ENCODE measurements at regions not wholly inside any gene's neighbourhood (a gene's known extent, or its start where the extent isn't known, plus 50 kb on each side); places are given as distances from the start of the nearest gene placed in this dataset.

DNA sequence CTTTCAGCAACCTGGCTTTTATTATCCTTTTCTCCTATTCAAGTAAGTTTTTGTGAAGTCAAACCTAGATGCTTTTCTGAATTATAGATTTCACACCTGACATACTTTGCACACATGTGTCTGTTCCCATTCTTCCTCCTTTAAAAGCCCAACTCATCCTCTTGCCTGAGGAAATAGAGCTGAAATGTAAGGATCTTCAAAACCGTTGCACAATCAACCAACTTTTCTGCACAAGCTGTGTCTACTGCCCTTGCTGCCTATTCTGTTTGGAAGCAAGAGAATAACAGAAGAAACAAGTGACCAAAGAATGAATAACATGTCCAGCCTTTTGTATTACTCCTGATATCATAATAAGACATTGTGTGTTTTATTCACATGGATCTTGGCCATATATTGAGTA is 95.1 kb upstream of the ITGA1 start:
- CTCF ChIA-PET: interaction anchor here (0.5 to 1.3 kb wide), 4 partner anchors 96 to 223 kb away, joined by 3 to 7 read pairs (median 4); no protein-coding TSS in a partner anchor

DNA sequence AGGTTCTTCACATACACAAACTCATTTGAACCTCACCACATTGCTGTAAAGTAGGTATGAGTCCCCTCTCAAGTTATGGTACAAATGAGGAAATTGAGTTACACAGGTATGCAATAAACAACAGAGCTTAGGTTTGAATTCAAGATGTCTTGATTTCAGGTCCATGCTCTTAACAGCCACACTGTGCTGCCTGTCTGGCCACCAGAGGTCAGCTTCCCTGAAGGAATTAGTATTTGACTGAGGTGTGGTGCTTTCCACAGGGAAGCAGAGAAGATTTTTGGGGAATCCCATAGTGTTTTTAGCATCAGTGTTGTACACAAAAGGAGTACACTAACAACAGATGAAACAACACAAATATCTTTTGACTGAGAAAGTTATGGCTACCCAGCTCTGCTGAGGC is 94.4 kb upstream of the ITGA1 start:
- no peak overlapping the region for H3K4me2 ChIP-seq (ENCODE audit: low read length)
- no peak overlapping the region for H3K27ac ChIP-seq (ENCODE audit: low read length)
- H3K4me1 ChIP-seq (ENCODE audit: insufficient read depth, low read length): peaks cover 6% of the 10 kb centered on the region; the same call in 1 of the 2 replicates
- H3K4me3 ChIP-seq (ENCODE audit: low read length): no peak overlapping the region
- no peaks in the 10 kb centered on the region for H3K9me3 ChIP-seq (ENCODE audit: low read length)
- intact Hi-C loops (cut with micrococcal nuclease): loop anchor here (1.0 to 5.0 kb wide), 3 partner anchors 94 to 222 kb away; partner anchors contain the start of genes ITGA1 and PELO
- DNase-seq (peak; percentile 49), ATAC-seq (peak; percentile 83)
- H3K79me2 ChIP-seq (ENCODE audit: low read length): no peaks in the 10 kb centered on the region
- POLR2A ChIA-PET (ENCODE audit: unreplicated experiment): no interaction called here
- no peaks in the 10 kb centered on the region for H3K9me2 ChIP-seq (replicated peaks; ENCODE audit: low read length)
- CTCF ChIA-PET: interaction anchor here (0.5 to 1.3 kb wide), 3 partner anchors 96 to 222 kb away, joined by 3 to 4 read pairs (median 3); no protein-coding TSS in a partner anchor
- H4K20me1 ChIP-seq (ENCODE audit: low read length): no peaks in the 10 kb centered on the region
- H2AFZ ChIP-seq (ENCODE audit: low read length): no peak overlapping the region
- H3K27me3 ChIP-seq (ENCODE audit: low read length): peaks cover 3% of the 10 kb centered on the region; the same call in 1 of the 2 replicates
- H3F3A ChIP-seq (ENCODE audit: low read length, unreplicated experiment): no peaks in the 10 kb centered on the region
- TF ChIP-seq CTCF (conservative IDR thresholded peaks at IDR 0.05; ENCODE audit: low read depth, low read length) (peak; percentile 79), EZH2phosphoT487 (IDR thresholded peaks at IDR 0.05; ENCODE audit: borderline replicate concordance, low read length) (no peak), EZH2 (IDR thresholded peaks at IDR 0.05; ENCODE audit: low read length, unreplicated experiment) (no peak)
- H3K9ac ChIP-seq (ENCODE audit: low read length): no peak overlapping the region; the same call in 1 of the 2 replicates
- no peaks in the 10 kb centered on the region; the same call in 1 of the 2 replicates for H3K36me3 ChIP-seq (ENCODE audit: low read depth, low read length)
- no TSS peak for BruUV-seq (replicated peaks)

More for the DNA sequence above, 95.1 kb upstream of the ITGA1 start:
- Histone ChIP-seq H3K27ac (ENCODE audit: low read length) (peak overlapping the region; percentile 49), H3F3A (ENCODE audit: low read length, unreplicated experiment) (no peaks in the 10 kb centered on the region), H3K27me3 (ENCODE audit: low read length) (peaks cover 3% of the 10 kb centered on the region; the same call in 1 of the 2 replicates), H3K9ac (ENCODE audit: low read length) (peak overlapping the region; percentile 25; the same call in 1 of the 2 replicates), H3K4me1 (ENCODE audit: insufficient read depth, low read length) (peaks cover 6% of the 10 kb centered on the region; the same call in 1 of the 2 replicates), H3K4me2 (ENCODE audit: low read length) (no peak overlapping the region), H4K20me1 (ENCODE audit: low read length) (no peaks in the 10 kb centered on the region), H2AFZ (ENCODE audit: low read length) (no peak overlapping the region), H3K9me2 (replicated peaks; ENCODE audit: low read length) (no peaks in the 10 kb centered on the region), H3K4me3 (ENCODE audit: low read length) (no peak overlapping the region), H3K36me3 (ENCODE audit: low read depth, low read length) (no peaks in the 10 kb centered on the region; the same call in 1 of the 2 replicates), H3K9me3 (ENCODE audit: low read length) (no peaks in the 10 kb centered on the region), H3K79me2 (ENCODE audit: low read length) (no peaks in the 10 kb centered on the region)
- TF ChIP-seq EZH2 (IDR thresholded peaks at IDR 0.05; ENCODE audit: low read length, unreplicated experiment) (no peak), CTCF (conservative IDR thresholded peaks at IDR 0.05; ENCODE audit: low read depth, low read length) (no peak)
- DNase-seq (no peak), ATAC-seq (no peak)
- BruUV-seq (replicated peaks): no TSS peak
- intact Hi-C loops (cut with micrococcal nuclease): loop anchor here (1.0 to 5.0 kb wide), 3 partner anchors 95 to 222 kb away; partner anchors contain the start of genes ITGA1 and PELO
- POLR2A ChIA-PET (ENCODE audit: unreplicated experiment): no interaction called here

DNA sequence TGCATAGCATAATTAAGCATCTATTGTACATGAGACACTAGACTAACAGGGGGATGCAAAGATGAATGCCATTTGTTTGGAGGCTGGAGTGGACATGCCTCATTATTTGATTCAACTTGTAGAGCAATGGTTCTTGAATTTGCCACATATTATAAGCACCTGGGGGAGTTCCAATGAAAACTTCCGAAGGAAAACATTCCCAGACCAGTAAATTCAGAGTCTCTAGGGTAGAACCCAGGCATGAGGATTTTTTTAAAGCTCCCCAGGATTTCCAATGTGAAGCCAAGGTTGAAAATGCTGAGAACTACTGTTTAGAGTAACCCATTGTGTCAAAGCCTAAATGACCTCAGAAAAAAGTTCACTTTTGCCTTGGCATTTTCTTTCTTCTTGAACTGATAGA is 93.9 kb upstream of the ITGA1 start:
- no peak overlapping the region for H2AFZ ChIP-seq (ENCODE audit: low read length)
- H3F3A ChIP-seq (ENCODE audit: low read length, unreplicated experiment): no peaks in the 10 kb centered on the region
- H3K4me1 ChIP-seq (ENCODE audit: insufficient read depth, low read length): peaks cover 6% of the 10 kb centered on the region; the same call in 1 of the 2 replicates
- no peak for DNase-seq
- CTCF ChIA-PET: interaction anchor here (1.0 to 1.3 kb wide), 2 partner anchors 95 to 222 kb away, joined by 3 to 4 read pairs; no protein-coding TSS in a partner anchor
- H3K9me3 ChIP-seq (ENCODE audit: low read length): no peaks in the 10 kb centered on the region
- peaks cover 3% of the 10 kb centered on the region; the same call in 1 of the 2 replicates for H3K27me3 ChIP-seq (ENCODE audit: low read length)
- POLR2A ChIA-PET (ENCODE audit: unreplicated experiment): no interaction called here
- no peak for TF ChIP-seq EZH2 (IDR thresholded peaks at IDR 0.05; ENCODE audit: low read length, unreplicated experiment)
- TF ChIP-seq EZH2phosphoT487 (IDR thresholded peaks at IDR 0.05; ENCODE audit: borderline replicate concordance, low read length): no peak
- no peak for TF ChIP-seq CTCF (conservative IDR thresholded peaks at IDR 0.05; ENCODE audit: low read depth, low read length)
- H3K4me3 ChIP-seq (ENCODE audit: low read length): no peak overlapping the region
- intact Hi-C loops (cut with micrococcal nuclease): loop anchor here (1.0 to 5.0 kb wide), 3 partner anchors 93 to 221 kb away; partner anchors contain the start of genes ITGA1 and PELO
- H3K27ac ChIP-seq (ENCODE audit: low read length): no peak overlapping the region
- no peaks in the 10 kb centered on the region for H3K79me2 ChIP-seq (ENCODE audit: low read length)
- ATAC-seq: no peak
- no peak overlapping the region for H3K4me2 ChIP-seq (ENCODE audit: low read length)
- H3K36me3 ChIP-seq (ENCODE audit: low read depth, low read length): no peaks in the 10 kb centered on the region; the same call in 1 of the 2 replicates
- H3K9me2 ChIP-seq (replicated peaks; ENCODE audit: low read length): no peaks in the 10 kb centered on the region
- no TSS peak for BruUV-seq (replicated peaks)
- H4K20me1 ChIP-seq (ENCODE audit: low read length): no peaks in the 10 kb centered on the region
- H3K9ac ChIP-seq (ENCODE audit: low read length): no peak overlapping the region

Measured in PC-3 (cell line).